Keratinocyte (primary cell): ENCODE measurements at regions not wholly inside any gene's neighbourhood (a gene's known extent, or its start where the extent isn't known, plus 50 kb on each side); places are given as distances from the start of the nearest gene placed in this dataset.

Source experiments
- CTCF ChIP-seq, 3 experiments: IDR thresholded peaks in 1 of 3; conservative IDR thresholded peaks in 1 of 3; optimal IDR thresholded peaks in 1 of 3; 2 replicates in 2 of 3; 3 replicates in 1 of 3; pipeline versions ENCODE3 to v1.5.1; 2011; ENCODE audit warnings: low read length in 3 of 3, mild to moderate bottlenecking in 3 of 3, moderate library complexity in 2 of 3, control low read depth in 1 of 3, inconsistent platforms in 1 of 3; ENCODE audit not compliant: insufficient read depth in 2 of 3; ENCODE audit errors: extremely low read depth in 1 of 3
- EZH2 ChIP-seq: IDR thresholded peaks from one replicate; pipeline ENCODE4 v1.6.1; 2012; ENCODE audit warnings: inconsistent platforms, mild to moderate bottlenecking, low read length, moderate library complexity

- TF ChIP-seq CTCF (optimal IDR thresholded peaks at IDR 0.05 in 1 of 3, IDR thresholded peaks at IDR 0.05 in 1 of 3, conservative IDR thresholded peaks at IDR 0.05 in 1 of 3; ENCODE audit: extremely low read depth in 1 of 3, insufficient read depth in 2 of 3, low read length in 3 of 3), result no peak
- TF ChIP-seq EZH2, result no peak
Measured at GRCh38 chr13:90401150-90401549, 946.3 kb upstream of the MIR17HG start.
